ENCODE measurements at regions not wholly inside any gene's neighbourhood (a gene's known extent, or its start where the extent isn't known, plus 50 kb on each side); places are given as distances from the start of the nearest gene placed in this dataset.

GRCh38 chr3:157794771-157795170 is 291.6 kb upstream of the VEPH1 start:
- TF ChIP-seq CTCF (conservative IDR thresholded peaks at IDR 0.05 in 1 of 2, IDR thresholded peaks at IDR 0.05 in 1 of 2; ENCODE audit: extremely low read depth in 1 of 2, insufficient read depth in 1 of 2, low read depth in 1 of 2, low read length in 2 of 2) (no peak), EZH2 (IDR thresholded peaks at IDR 0.05; ENCODE audit: borderline replicate concordance, low read length) (no peak)

Measured in mammary epithelial cell (primary cell).